ENCODE measurements at regions not wholly inside any gene's neighbourhood (a gene's known extent, or its start where the extent isn't known, plus 50 kb on each side); places are given as distances from the start of the nearest gene placed in this dataset.

DNA sequence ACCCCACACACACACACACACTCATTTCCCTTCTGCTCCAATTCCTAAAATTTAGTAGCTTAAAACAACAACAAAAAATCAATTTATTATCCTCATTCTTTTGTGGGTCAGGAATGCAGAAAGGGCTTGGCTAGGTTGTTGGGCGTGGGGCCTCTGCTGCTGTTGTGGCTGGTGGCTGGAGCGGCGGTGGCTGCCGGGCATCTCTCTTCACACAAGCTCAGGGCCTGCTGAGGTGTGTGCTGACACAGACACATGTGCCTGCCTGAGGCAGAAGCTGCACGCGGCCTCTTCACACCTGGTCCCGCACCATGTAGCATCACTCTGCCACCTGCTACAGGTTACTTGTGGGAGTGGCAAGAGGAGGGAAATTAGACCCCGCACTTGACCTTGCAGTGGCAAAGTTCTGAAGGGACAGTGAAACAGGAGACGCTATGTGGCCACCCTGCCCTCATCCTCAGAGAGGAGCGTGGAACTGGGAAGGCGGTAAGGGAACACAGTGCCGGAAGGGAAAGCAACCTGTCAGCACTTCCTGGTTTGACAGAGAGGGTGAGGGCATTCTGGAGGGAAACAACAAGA lies 64.0 kb upstream of the PRR20G start:
- Histone ChIP-seq H3F3A (ENCODE audit: insufficient read depth, low read depth) (no peaks in the 10 kb centered on the region), H2AFZ (no peak overlapping the region), H3K27ac (no peak overlapping the region), H3K4me2 (no peak overlapping the region), H4K20me1 (ENCODE audit: insufficient read depth) (no peaks in the 10 kb centered on the region), H3K4me1 (replicated peaks; ENCODE audit: insufficient read depth) (no peaks in the 10 kb centered on the region), H3K36me3 (ENCODE audit: low read depth) (no peaks in the 10 kb centered on the region), H3K27me3 (ENCODE audit: insufficient read depth, low read depth) (peaks cover 55% of the 10 kb centered on the region), H3K4me3 (no peak overlapping the region), H3K79me2 (ENCODE audit: low read depth) (no peaks in the 10 kb centered on the region), H3K9me2 (ENCODE audit: insufficient read depth) (no peaks in the 10 kb centered on the region), H3K9me3 (ENCODE audit: insufficient read depth, low read depth) (peaks cover 4% of the 10 kb centered on the region; the same call in 1 of the 2 replicates)
- CTCF ChIA-PET = interaction anchor here (0.6 kb wide), 1 partner anchor 77 kb away, joined by 3 read pairs; no protein-coding TSS in a partner anchor
- POLR2A ChIA-PET (ENCODE audit: unreplicated experiment) = no interaction called here
- no peak for DNase-seq
- BruUV-seq (replicated peaks) = no TSS peak
- TF ChIP-seq, protein P1, sequence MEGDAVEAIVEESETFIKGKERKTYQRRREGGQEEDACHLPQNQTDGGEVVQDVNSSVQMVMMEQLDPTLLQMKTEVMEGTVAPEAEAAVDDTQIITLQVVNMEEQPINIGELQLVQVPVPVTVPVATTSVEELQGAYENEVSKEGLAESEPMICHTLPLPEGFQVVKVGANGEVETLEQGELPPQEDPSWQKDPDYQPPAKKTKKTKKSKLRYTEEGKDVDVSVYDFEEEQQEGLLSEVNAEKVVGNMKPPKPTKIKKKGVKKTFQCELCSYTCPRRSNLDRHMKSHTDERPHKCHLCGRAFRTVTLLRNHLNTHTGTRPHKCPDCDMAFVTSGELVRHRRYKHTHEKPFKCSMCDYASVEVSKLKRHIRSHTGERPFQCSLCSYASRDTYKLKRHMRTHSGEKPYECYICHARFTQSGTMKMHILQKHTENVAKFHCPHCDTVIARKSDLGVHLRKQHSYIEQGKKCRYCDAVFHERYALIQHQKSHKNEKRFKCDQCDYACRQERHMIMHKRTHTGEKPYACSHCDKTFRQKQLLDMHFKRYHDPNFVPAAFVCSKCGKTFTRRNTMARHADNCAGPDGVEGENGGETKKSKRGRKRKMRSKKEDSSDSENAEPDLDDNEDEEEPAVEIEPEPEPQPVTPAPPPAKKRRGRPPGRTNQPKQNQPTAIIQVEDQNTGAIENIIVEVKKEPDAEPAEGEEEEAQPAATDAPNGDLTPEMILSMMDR (conservative IDR thresholded peaks at IDR 0.05) = no peak
- TF ChIP-seq EZH2 (IDR thresholded peaks at IDR 0.05; ENCODE audit: low read depth) = no peak
- intact Hi-C loops (cut with micrococcal nuclease; ENCODE audit: unreplicated experiment) = no loop called here

DNA sequence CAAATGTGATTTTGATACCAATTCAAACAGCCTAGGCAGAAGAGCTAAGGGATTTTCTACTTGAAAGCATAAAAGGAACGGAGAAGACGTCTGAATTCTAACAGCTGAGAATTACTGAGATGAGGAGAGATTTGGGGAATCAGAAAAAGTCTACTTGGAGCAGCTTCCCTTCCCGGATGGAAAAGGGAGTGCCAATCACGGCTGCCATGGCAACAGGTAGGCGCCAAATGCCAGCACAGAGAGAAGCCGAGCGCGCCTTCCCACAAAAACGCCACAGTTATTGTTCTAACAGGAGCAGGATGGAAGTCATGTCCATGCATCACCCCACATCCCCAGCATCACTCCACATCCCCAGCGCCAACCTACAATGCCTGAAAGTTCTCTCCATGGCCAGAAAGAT lies 63.5 kb upstream of the PRR20G start:
- Histone ChIP-seq H3K9me2 (ENCODE audit: insufficient read depth) (no peaks in the 10 kb centered on the region), H2AFZ (no peak overlapping the region), H3K27ac (no peak overlapping the region), H3K79me2 (ENCODE audit: low read depth) (no peaks in the 10 kb centered on the region), H3K4me3 (no peak overlapping the region), H3K27me3 (ENCODE audit: insufficient read depth, low read depth) (peaks cover 59% of the 10 kb centered on the region), H3K4me1 (replicated peaks; ENCODE audit: insufficient read depth) (no peaks in the 10 kb centered on the region), H3K36me3 (ENCODE audit: low read depth) (no peaks in the 10 kb centered on the region), H3F3A (ENCODE audit: insufficient read depth, low read depth) (no peaks in the 10 kb centered on the region), H4K20me1 (ENCODE audit: insufficient read depth) (no peaks in the 10 kb centered on the region), H3K9me3 (ENCODE audit: insufficient read depth, low read depth) (peaks cover under 1% of the 10 kb centered on the region; the same call in 1 of the 2 replicates), H3K4me2 (no peak overlapping the region)
- ChIA-PET CTCF (interaction anchor here (0.6 kb wide), 1 partner anchor 78 kb away, joined by 3 read pairs; no protein-coding TSS in a partner anchor), POLR2A (ENCODE audit: unreplicated experiment) (no interaction called here)
- TF ChIP-seq EZH2 (IDR thresholded peaks at IDR 0.05; ENCODE audit: low read depth) = no peak
- TF ChIP-seq, protein P1 (conservative IDR thresholded peaks at IDR 0.05) = no peak
- no TSS peak for BruUV-seq (replicated peaks)
- no peak for DNase-seq
- intact Hi-C loops (cut with micrococcal nuclease; ENCODE audit: unreplicated experiment) = no loop called here

DNA sequence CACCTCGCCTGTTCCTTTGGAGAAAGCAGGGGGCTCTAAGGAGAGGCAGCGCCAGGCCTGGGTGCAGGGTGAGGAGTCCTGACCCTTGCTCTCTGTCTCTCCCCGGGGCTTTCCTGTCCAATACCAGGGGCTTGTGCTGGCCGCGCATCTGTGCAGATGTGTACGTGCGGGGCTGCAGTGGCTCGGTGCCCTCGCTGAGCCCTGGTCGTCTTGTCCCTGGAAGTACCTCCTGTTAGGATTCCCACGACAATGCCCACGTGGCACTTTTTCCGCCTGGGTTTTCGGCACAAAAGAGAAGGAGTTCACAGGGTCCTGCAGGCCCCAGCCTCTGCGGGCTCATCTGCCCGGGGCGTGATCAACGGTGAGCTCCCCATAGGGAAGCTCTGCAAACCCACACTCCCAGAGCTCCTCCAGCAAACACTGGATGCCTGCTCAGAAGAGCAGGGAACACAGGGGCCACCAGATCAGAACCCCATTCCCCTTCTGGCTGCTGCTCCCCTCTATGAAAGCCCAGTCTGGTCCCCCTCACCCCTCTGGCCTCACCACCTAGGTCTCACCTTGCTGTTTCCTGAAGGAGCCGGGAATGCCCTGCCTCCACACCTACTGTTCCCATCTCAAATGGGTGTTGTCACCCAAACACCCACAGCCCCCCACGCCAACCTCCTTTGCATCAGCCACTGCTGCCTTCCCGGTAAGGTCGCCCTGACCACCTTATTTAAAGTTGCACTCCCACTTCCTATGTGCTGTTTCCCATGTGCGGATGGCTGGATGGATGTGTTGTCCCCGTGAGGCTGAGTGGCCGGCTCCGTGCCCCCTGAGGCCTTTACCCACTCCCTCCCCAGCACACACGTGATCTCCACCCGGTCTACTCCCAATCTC lies 62.6 kb upstream of the PRR20G start:
- H3K9me3 ChIP-seq (ENCODE audit: insufficient read depth, low read depth) = no peaks in the 10 kb centered on the region
- ChIA-PET CTCF (no interaction called here), POLR2A (ENCODE audit: unreplicated experiment) (no interaction called here)
- H3K27ac ChIP-seq = no peak overlapping the region
- DNase-seq = no peak
- no peaks in the 10 kb centered on the region for H3F3A ChIP-seq (ENCODE audit: insufficient read depth, low read depth)
- intact Hi-C loops (cut with micrococcal nuclease; ENCODE audit: unreplicated experiment) = no loop called here
- no TSS peak for BruUV-seq (replicated peaks)
- no peaks in the 10 kb centered on the region for H3K9me2 ChIP-seq (ENCODE audit: insufficient read depth)
- no peak overlapping the region for H3K4me3 ChIP-seq
- no peak overlapping the region for H3K4me2 ChIP-seq
- TF ChIP-seq, protein P1 (conservative IDR thresholded peaks at IDR 0.05) = no peak
- no peak for TF ChIP-seq EZH2 (IDR thresholded peaks at IDR 0.05; ENCODE audit: low read depth)
- H2AFZ ChIP-seq = no peak overlapping the region
- no peaks in the 10 kb centered on the region for H3K4me1 ChIP-seq (replicated peaks; ENCODE audit: insufficient read depth)
- H4K20me1 ChIP-seq (ENCODE audit: insufficient read depth) = no peaks in the 10 kb centered on the region
- H3K36me3 ChIP-seq (ENCODE audit: low read depth) = no peaks in the 10 kb centered on the region
- peaks cover 65% of the 10 kb centered on the region for H3K27me3 ChIP-seq (ENCODE audit: insufficient read depth, low read depth)
- H3K79me2 ChIP-seq (ENCODE audit: low read depth) = no peaks in the 10 kb centered on the region
